NT2/D1 (cell line): ENCODE measurements at regions not wholly inside any gene's neighbourhood (a gene's known extent, or its start where the extent isn't known, plus 50 kb on each side); places are given as distances from the start of the nearest gene placed in this dataset.

Experiments
- DNase-seq: peaks from one replicate; pipeline ENCODE4 v3.0.0-alpha.2; 2011; ENCODE audit warnings: low read depth, low spot score
- H3K27me3 ChIP-seq: 2 replicates; pipeline ENCODE4 v1.6.0; 2011; ENCODE audit warnings: mild to moderate bottlenecking; ENCODE audit not compliant: insufficient read length, insufficient read depth
- H3K36me3 ChIP-seq: 2 replicates; pipeline ENCODE4 v1.6.1; 2011; ENCODE audit warnings: mild to moderate bottlenecking, low read length, mixed read lengths; ENCODE audit not compliant: insufficient read depth, insufficient read length
- H3K4me1 ChIP-seq: 2 replicates; pipeline ENCODE4 v1.5.1; 2011; ENCODE audit not compliant: insufficient read depth, insufficient read length
- H3K4me3 ChIP-seq: 2 replicates; pipeline ENCODE4 v1.5.1; 2011; ENCODE audit warnings: low read depth; ENCODE audit not compliant: insufficient read length
- H3K9ac ChIP-seq: 2 replicates; pipeline ENCODE4 v1.6.0; 2011; ENCODE audit warnings: low read depth; ENCODE audit not compliant: insufficient read length
- H3K9me3 ChIP-seq: 2 replicates; pipeline ENCODE4 v1.5.1; 2011; ENCODE audit warnings: mild to moderate bottlenecking, low read length; ENCODE audit not compliant: insufficient read depth
- SUZ12 ChIP-seq: IDR thresholded peaks from 2 replicates; pipeline ENCODE4 v1.6.1; 2011; ENCODE audit not compliant: insufficient read length, insufficient read depth; ENCODE audit errors: extremely low read depth
- YY1 ChIP-seq: IDR thresholded peaks from 2 replicates; pipeline ENCODE4 v1.6.1; 2011; ENCODE audit not compliant: insufficient read length, insufficient read depth
- ZNF274 ChIP-seq: IDR thresholded peaks from 2 replicates; pipeline ENCODE4 v1.6.1; 2011; ENCODE audit warnings: mild to moderate bottlenecking, low read depth, low read length

- Histone ChIP-seq H3K4me1 (no peaks in the 10 kb centered on the region), H3K36me3 (no peaks in the 10 kb centered on the region), H3K9ac (no peak overlapping the region), H3K4me3 (no peak overlapping the region), H3K9me3 (peaks cover 17% of the 10 kb centered on the region), H3K27me3 (no peaks in the 10 kb centered on the region)
- DNase-seq, result no peak
- no peak for TF ChIP-seq YY1
- no peak for TF ChIP-seq ZNF274
- TF ChIP-seq SUZ12, result no peak
Measured at GRCh38 chr6:15798533-15799255, 135.9 kb upstream of the DTNBP1 start.

GRCh38 chr6:15796844-15797243 lies 134.0 kb upstream of the DTNBP1 start:
- H3K27me3 ChIP-seq, result no peaks in the 10 kb centered on the region
- no peak for DNase-seq
- no peak overlapping the region for H3K9ac ChIP-seq
- H3K36me3 ChIP-seq, result no peaks in the 10 kb centered on the region
- TF ChIP-seq ZNF274 (no peak), YY1 (no peak), SUZ12 (no peak)
- H3K4me1 ChIP-seq, result no peaks in the 10 kb centered on the region
- no peak overlapping the region for H3K4me3 ChIP-seq
- H3K9me3 ChIP-seq, result peaks cover 17% of the 10 kb centered on the region

- H3K36me3 ChIP-seq, result no peaks in the 10 kb centered on the region
- peaks cover 17% of the 10 kb centered on the region for H3K9me3 ChIP-seq
- no peak for TF ChIP-seq ZNF274
- no peak for TF ChIP-seq YY1
- TF ChIP-seq SUZ12, result no peak
- no peak overlapping the region for H3K4me3 ChIP-seq
- H3K4me1 ChIP-seq, result no peaks in the 10 kb centered on the region
- no peak overlapping the region for H3K9ac ChIP-seq
- H3K27me3 ChIP-seq, result no peaks in the 10 kb centered on the region
- DNase-seq, result no peak
Measured at GRCh38 chr6:15796130-15796771, 133.4 kb upstream of the DTNBP1 start.

GRCh38 chr6:15793826-15794225 lies 131.0 kb upstream of the DTNBP1 start:
- Histone ChIP-seq H3K4me3 (no peak overlapping the region), H3K36me3 (no peaks in the 10 kb centered on the region), H3K27me3 (no peaks in the 10 kb centered on the region), H3K9me3 (peaks cover 17% of the 10 kb centered on the region), H3K9ac (no peak overlapping the region), H3K4me1 (no peaks in the 10 kb centered on the region)
- TF ChIP-seq SUZ12 (no peak), YY1 (no peak), ZNF274 (no peak)
- no peak for DNase-seq

GRCh38 chr6:15793288-15793687 lies 130.5 kb upstream of the DTNBP1 start:
- Histone ChIP-seq H3K27me3 (no peaks in the 10 kb centered on the region), H3K9me3 (peaks cover 12% of the 10 kb centered on the region), H3K4me3 (no peak overlapping the region), H3K9ac (no peak overlapping the region), H3K4me1 (no peaks in the 10 kb centered on the region), H3K36me3 (no peaks in the 10 kb centered on the region)
- DNase-seq, result no peak
- TF ChIP-seq SUZ12 (no peak), YY1 (no peak), ZNF274 (no peak)

- Histone ChIP-seq H3K27me3 (no peaks in the 10 kb centered on the region), H3K4me1 (no peaks in the 10 kb centered on the region), H3K36me3 (no peaks in the 10 kb centered on the region), H3K9me3 (peaks cover 8% of the 10 kb centered on the region; the same call in 1 of the 2 replicates), H3K9ac (no peak overlapping the region), H3K4me3 (no peak overlapping the region)
- no peak for DNase-seq
- no peak for TF ChIP-seq ZNF274
- TF ChIP-seq YY1, result no peak
- no peak for TF ChIP-seq SUZ12
Measured at GRCh38 chr6:15792842-15793241, 130.0 kb upstream of the DTNBP1 start.

- H3K4me3 ChIP-seq, result no peak overlapping the region
- no peak for TF ChIP-seq SUZ12
- TF ChIP-seq ZNF274, result no peak
- no peak for TF ChIP-seq YY1
- DNase-seq, result no peak
Measured at GRCh38 chr6:15791448-15792181, 128.8 kb upstream of the DTNBP1 start.

More at GRCh38 chr6:15791448-15792181, 128.8 kb upstream of the DTNBP1 start:
- Histone ChIP-seq H3K27me3 (no peaks in the 10 kb centered on the region), H3K9ac (no peak overlapping the region), H3K9me3 (no peaks in the 10 kb centered on the region), H3K4me1 (no peaks in the 10 kb centered on the region), H3K36me3 (no peaks in the 10 kb centered on the region)
